Fibroblast of peridontal ligament (primary cell): ENCODE measurements at regions not wholly inside any gene's neighbourhood (a gene's known extent, or its start where the extent isn't known, plus 50 kb on each side); places are given as distances from the start of the nearest gene placed in this dataset.
"Not testable (repeated sequence)": the region's sequence is repeated elsewhere in the genome, so short reads cannot be mapped to it uniquely, and the experiment has no call there.

Source experiments
- DNase-seq: peaks from one replicate; pipeline ENCODE4 v3.0.0-alpha.2; 2010; ENCODE audit errors: extremely low read depth

GRCh38 chr3:177338697-177339219 is 141.5 kb upstream of the TBL1XR1 start:
- peak; percentile 52 for DNase-seq

GRCh38 chr3:177339220-177339703 is 142.0 kb upstream of the TBL1XR1 start:
- not testable (repeated sequence) for DNase-seq

GRCh38 chr3:177340243-177340830 is 143.1 kb upstream of the TBL1XR1 start:
- DNase-seq: no peak

GRCh38 chr3:177341736-177342419 is 144.6 kb upstream of the TBL1XR1 start:
- DNase-seq: no peak

- no peak for DNase-seq
These were observed 145.9 kb upstream of the TBL1XR1 start for GRCh38 chr3:177343122-177343625.

- peak; percentile 96 for DNase-seq
These were observed 148.0 kb upstream of the TBL1XR1 start for GRCh38 chr3:177345049-177345972.

- DNase-seq: no peak
These were observed 148.8 kb upstream of the TBL1XR1 start for GRCh38 chr3:177345973-177346503.

GRCh38 chr3:177346878-177347277 is 149.6 kb upstream of the TBL1XR1 start:
- DNase-seq: no peak

GRCh38 chr3:177347611-177348010 is 150.3 kb upstream of the TBL1XR1 start:
- DNase-seq: no peak

- no peak for DNase-seq
These were observed 151.7 kb upstream of the TBL1XR1 start for GRCh38 chr3:177348974-177349373.

GRCh38 chr3:177349384-177349783 is 152.1 kb upstream of the TBL1XR1 start:
- no peak for DNase-seq

GRCh38 chr3:177350121-177350520 is 152.8 kb upstream of the TBL1XR1 start:
- DNase-seq: no peak

GRCh38 chr3:177351206-177351605 is 153.9 kb upstream of the TBL1XR1 start:
- no peak for DNase-seq

- DNase-seq: no peak
These were observed 154.5 kb upstream of the TBL1XR1 start for GRCh38 chr3:177351757-177352158.

- no peak for DNase-seq
These were observed 155.1 kb upstream of the TBL1XR1 start for GRCh38 chr3:177352424-177352823.

GRCh38 chr3:177353140-177353539 is 155.9 kb upstream of the TBL1XR1 start:
- no peak for DNase-seq

- not testable (repeated sequence) for DNase-seq
These were observed 156.6 kb upstream of the TBL1XR1 start for GRCh38 chr3:177353879-177354278.

- no peak for DNase-seq
These were observed 157.2 kb upstream of the TBL1XR1 start for GRCh38 chr3:177354466-177354865.

- DNase-seq: no peak
These were observed 158.8 kb upstream of the TBL1XR1 start for GRCh38 chr3:177356113-177356512.

- DNase-seq: no peak
These were observed 159.7 kb upstream of the TBL1XR1 start for GRCh38 chr3:177356952-177357351.

- DNase-seq: peak; percentile 80
These were observed 160.2 kb upstream of the TBL1XR1 start for GRCh38 chr3:177357352-177358090.
